PC-3 (cell line): ENCODE measurements at regions not wholly inside any gene's neighbourhood (a gene's known extent, or its start where the extent isn't known, plus 50 kb on each side); places are given as distances from the start of the nearest gene placed in this dataset.

ENCODE experiments used
- ATAC-seq: fragments of 200-7000 bp; cut with Tn5 transposase; 2 replicates; pipeline ENCODE4 v1.9.1; 2020; ENCODE audit warnings: mild to moderate bottlenecking, moderate library complexity
- BruUV-seq: library from RNA; stranded (reverse); fragments of 400-500 nt; replicated peaks from 2 replicates; lab custom pipeline; 2021; lab: Mats Ljungman, UMichigan
- CTCF ChIA-PET: fragments of 300-600 bp; sonication (Branson Sonifier 250); formaldehyde crosslinking; loops from one replicate; lab custom pipeline; 2022; ENCODE audit warnings: antibody characterized with exemption; lab: Charles Lee
- POLR2A ChIA-PET: fragments of 300-600 bp; sonication (Branson Sonifier 250); formaldehyde crosslinking; loops from one replicate; lab custom pipeline; 2022; ENCODE audit warnings: antibody characterized with exemption; ENCODE audit not compliant: unreplicated experiment; lab: Charles Lee
- DNase-seq: peaks from one replicate; pipeline ENCODE4 v3.0.0-alpha.2; 2015
- H2AFZ ChIP-seq: fragments of 300-600 bp; sonication (generic); 2 replicates; pipeline ENCODE4 v1.6.0; 2016; ENCODE audit warnings: antibody characterized with exemption, low read length
- H3F3A ChIP-seq: fragments of 300-600 bp; sonication (generic); one replicate; pipeline ENCODE4 v1.6.0; 2017; ENCODE audit warnings: antibody characterized with exemption, low read length, control low read depth, mild to moderate bottlenecking; ENCODE audit not compliant: unreplicated experiment
- H3K27ac ChIP-seq: fragments of 300-600 bp; sonication (generic); 2 replicates; pipeline ENCODE4 v1.5.1; 2016; ENCODE audit warnings: mild to moderate bottlenecking, low read length
- H3K27me3 ChIP-seq: fragments of 300-600 bp; sonication (generic); 2 replicates; pipeline ENCODE4 v1.6.1; 2016; ENCODE audit warnings: low read length, mixed read lengths
- H3K36me3 ChIP-seq: fragments of 300-600 bp; sonication (generic); 2 replicates; pipeline ENCODE4 v1.6.1; 2016; ENCODE audit warnings: low read depth, mixed run types, low read length, mixed read lengths
- H3K4me1 ChIP-seq: fragments of 300-600 bp; sonication (generic); 2 replicates; pipeline ENCODE4 v1.5.1; 2016; ENCODE audit warnings: low read length; ENCODE audit not compliant: insufficient read depth
- H3K4me2 ChIP-seq: fragments of 300-600 bp; sonication (generic); 2 replicates; pipeline ENCODE4 v1.6.0; 2016; ENCODE audit warnings: low read length
- H3K4me3 ChIP-seq: fragments of 300-600 bp; sonication (generic); 2 replicates; pipeline ENCODE4 v1.5.1; 2016; ENCODE audit warnings: mild to moderate bottlenecking, low read length, mixed read lengths
- H3K79me2 ChIP-seq: fragments of 300-600 bp; sonication (generic); 2 replicates; pipeline ENCODE4 v1.6.1; 2017; ENCODE audit warnings: low read length, mixed read lengths
- H3K9ac ChIP-seq: fragments of 300-600 bp; sonication (generic); 2 replicates; pipeline ENCODE4 v1.6.0; 2016; ENCODE audit warnings: mild to moderate bottlenecking, low read length
- H3K9me2 ChIP-seq: fragments of 300-600 bp; sonication (generic); replicated peaks from 2 replicates; pipeline ENCODE4 v1.6.1; 2016; ENCODE audit warnings: mixed run types, low read length, mixed read lengths
- H3K9me3 ChIP-seq: fragments of 300-600 bp; sonication (generic); 2 replicates; pipeline ENCODE4 v1.6.1; 2016; ENCODE audit warnings: low read length, mixed read lengths
- H4K20me1 ChIP-seq: fragments of 300-600 bp; sonication (generic); 2 replicates; pipeline ENCODE4 v1.6.1; 2016; ENCODE audit warnings: low read length, mixed read lengths
- CTCF ChIP-seq: fragments of 300-600 bp; sonication (generic); conservative IDR thresholded peaks from 2 replicates; pipeline ENCODE4 v1.5.1; 2017; ENCODE audit warnings: antibody characterized with exemption, low read depth, mild to moderate bottlenecking, low read length
- EZH2 ChIP-seq: fragments of 300-600 bp; sonication (generic); IDR thresholded peaks from one replicate; pipeline ENCODE4 v1.6.1; 2017; ENCODE audit warnings: antibody characterized with exemption, mild to moderate bottlenecking, low read length; ENCODE audit not compliant: unreplicated experiment
- EZH2phosphoT487 ChIP-seq: fragments of 300-600 bp; sonication (generic); IDR thresholded peaks from 2 replicates; pipeline ENCODE4 v1.6.1; 2018; ENCODE audit warnings: mild to moderate bottlenecking, antibody characterized with exemption, low read length, borderline replicate concordance
- intact Hi-C: fragments of 100-400 bp; cut with micrococcal nuclease; formaldehyde crosslinking; loops from 2 replicates; pipeline ENCODE4 v1.9.0; 2023

- H3K27ac ChIP-seq = no peak overlapping the region
- ATAC-seq (no peak), DNase-seq (no peak)
- H3K36me3 ChIP-seq = no peaks in the 10 kb centered on the region
- no peaks in the 10 kb centered on the region for H3K79me2 ChIP-seq
- no peaks in the 10 kb centered on the region for H3F3A ChIP-seq
- no peak overlapping the region for H2AFZ ChIP-seq
- no peaks in the 10 kb centered on the region for H3K27me3 ChIP-seq
- no TSS peak for BruUV-seq
- peaks cover 13% of the 10 kb centered on the region for H3K4me1 ChIP-seq
- no peak overlapping the region for H3K9ac ChIP-seq
- ChIA-PET CTCF (no interaction called here), POLR2A (no interaction called here)
- TF ChIP-seq EZH2 (no peak), CTCF (no peak), EZH2phosphoT487 (no peak)
- H3K4me2 ChIP-seq = no peak overlapping the region
- intact Hi-C loops = no loop called here
- no peaks in the 10 kb centered on the region for H3K9me2 ChIP-seq
- H3K9me3 ChIP-seq = no peaks in the 10 kb centered on the region
- no peaks in the 10 kb centered on the region for H4K20me1 ChIP-seq
- no peak overlapping the region for H3K4me3 ChIP-seq
Measured at GRCh38 chr9:88936668-88937067, 54.6 kb upstream of the S1PR3 start.

GRCh38 chr9:88937248-88937647 lies 54.0 kb upstream of the S1PR3 start:
- no peak for ATAC-seq
- peaks cover 17% of the 10 kb centered on the region for H3K4me1 ChIP-seq

More at GRCh38 chr9:88937248-88937647, 54.0 kb upstream of the S1PR3 start:
- H3K79me2 ChIP-seq = no peaks in the 10 kb centered on the region
- H3K36me3 ChIP-seq = no peaks in the 10 kb centered on the region
- DNase-seq = no peak
- no peak overlapping the region for H2AFZ ChIP-seq
- POLR2A ChIA-PET = no interaction called here
- H3K4me3 ChIP-seq = no peak overlapping the region
- CTCF ChIA-PET = no interaction called here
- BruUV-seq = no TSS peak
- no peaks in the 10 kb centered on the region for H3K27me3 ChIP-seq
- no peaks in the 10 kb centered on the region for H4K20me1 ChIP-seq
- intact Hi-C loops = no loop called here
- no peak overlapping the region for H3K4me2 ChIP-seq
- no peaks in the 10 kb centered on the region for H3K9me2 ChIP-seq
- no peak overlapping the region for H3K9ac ChIP-seq
- H3F3A ChIP-seq = no peaks in the 10 kb centered on the region
- no peak overlapping the region for H3K27ac ChIP-seq
- TF ChIP-seq EZH2 (no peak), CTCF (no peak), EZH2phosphoT487 (no peak)
- no peaks in the 10 kb centered on the region for H3K9me3 ChIP-seq
